ENCODE measurements at regions not wholly inside any gene's neighbourhood (a gene's known extent, or its start where the extent isn't known, plus 50 kb on each side); places are given as distances from the start of the nearest gene placed in this dataset.

GRCh38 chr18:59059140-59059539, 80.5 kb upstream of the SEC11C start:
- no peak overlapping the region for H3K4me3 ChIP-seq (replicated peaks in 1 of 2; ENCODE audit: low read depth in 2 of 2, low read length in 2 of 2)
- DNase-seq (ENCODE audit: low read depth in 2 of 2) = no peak
- no peak for TF ChIP-seq CTCF (IDR thresholded peaks at IDR 0.05; ENCODE audit: low read depth, low read length)

GRCh38 chr18:59060551-59060950, 79.1 kb upstream of the SEC11C start:
- no peak for DNase-seq (ENCODE audit: low read depth in 2 of 2)
- H3K4me3 ChIP-seq (replicated peaks in 1 of 2; ENCODE audit: low read depth in 2 of 2, low read length in 2 of 2) = no peak overlapping the region
- no peak for TF ChIP-seq CTCF (IDR thresholded peaks at IDR 0.05; ENCODE audit: low read depth, low read length)

GRCh38 chr18:59061914-59062642, 77.6 kb upstream of the SEC11C start:
- TF ChIP-seq CTCF (IDR thresholded peaks at IDR 0.05; ENCODE audit: low read depth, low read length) = no peak
- H3K4me3 ChIP-seq (replicated peaks in 1 of 2; ENCODE audit: low read depth in 2 of 2, low read length in 2 of 2) = no peak overlapping the region
- no peak for DNase-seq (ENCODE audit: low read depth in 2 of 2)

GRCh38 chr18:59062643-59063006, 77.1 kb upstream of the SEC11C start:
- no peak overlapping the region for H3K4me3 ChIP-seq (replicated peaks in 1 of 2; ENCODE audit: low read depth in 2 of 2, low read length in 2 of 2)
- no peak for TF ChIP-seq CTCF (IDR thresholded peaks at IDR 0.05; ENCODE audit: low read depth, low read length)
- DNase-seq (ENCODE audit: low read depth in 2 of 2) = no peak

- no peak for DNase-seq (ENCODE audit: low read depth in 2 of 2)
- H3K4me3 ChIP-seq (replicated peaks in 1 of 2; ENCODE audit: low read depth in 2 of 2, low read length in 2 of 2) = no peak overlapping the region
- TF ChIP-seq CTCF (IDR thresholded peaks at IDR 0.05; ENCODE audit: low read depth, low read length) = no peak
These were observed 76.3 kb upstream of the SEC11C start for GRCh38 chr18:59063300-59063906.

GRCh38 chr18:59063912-59064311, 75.8 kb upstream of the SEC11C start:
- H3K4me3 ChIP-seq (replicated peaks in 1 of 2; ENCODE audit: low read depth in 2 of 2, low read length in 2 of 2) = no peak overlapping the region
- no peak for TF ChIP-seq CTCF (IDR thresholded peaks at IDR 0.05; ENCODE audit: low read depth, low read length)
- DNase-seq (ENCODE audit: low read depth in 2 of 2) = peak in 1 of 2 donors; percentile 9
